ENCODE measurements at regions not wholly inside any gene's neighbourhood (a gene's known extent, or its start where the extent isn't known, plus 50 kb on each side); places are given as distances from the start of the nearest gene placed in this dataset.

- TF ChIP-seq CTCF (IDR thresholded peaks at IDR 0.05), result no peak
- no peak for TF ChIP-seq POLR2A (IDR thresholded peaks at IDR 0.05)
Observed at GRCh38 chr11:134512061-134512460, 100.0 kb upstream of the B3GAT1 start.
